Keratinocyte (primary cell): ENCODE measurements at regions not wholly inside any gene's neighbourhood (a gene's known extent, or its start where the extent isn't known, plus 50 kb on each side); places are given as distances from the start of the nearest gene placed in this dataset.
A peak's percentile ranks its signal among the peaks of the same experiment; 100 is the strongest.

ENCODE experiments used
- DNase-seq: peaks from one replicate; pipeline ENCODE4 v3.0.0-alpha.2; 2011; ENCODE audit warnings: low read depth, missing footprints, low spot score
- FAIRE-seq: peaks from 2 replicates; lab custom pipeline; 2011; peaks lifted over from hg19 to GRCh38; lab: Jason Lieb, UNC
- H2AFZ ChIP-seq: 2 replicates; pipeline ENCODE4 v1.6.0; 2012; ENCODE audit warnings: low read length, control low read depth, inconsistent platforms; ENCODE audit not compliant: control insufficient read depth
- H3K27ac ChIP-seq: 2 replicates; pipeline ENCODE4 v1.5.1; 2011; ENCODE audit warnings: low read length; ENCODE audit not compliant: control insufficient read depth, insufficient read depth
- H3K27me3 ChIP-seq: 3 replicates; pipeline ENCODE4 v1.6.0; 2011; ENCODE audit warnings: low read length; ENCODE audit not compliant: control insufficient read depth, insufficient read depth; ENCODE audit errors: extremely low read depth
- H3K36me3 ChIP-seq, 2 experiments: 2 replicates in 1 of 2; 3 replicates in 1 of 2; pipeline ENCODE4 v1.5.1; 2011; ENCODE audit warnings: low read length in 2 of 2, mild to moderate bottlenecking in 1 of 2; ENCODE audit not compliant: control insufficient read depth in 2 of 2, insufficient read depth in 2 of 2; ENCODE audit errors: extremely low read depth in 1 of 2
- H3K4me1 ChIP-seq: 3 replicates; pipeline ENCODE4 v1.5.1; 2011; ENCODE audit warnings: low read length; ENCODE audit not compliant: control insufficient read depth, insufficient read depth; ENCODE audit errors: extremely low read depth
- H3K4me2 ChIP-seq: 3 replicates; pipeline ENCODE4 v1.6.0; 2011; ENCODE audit warnings: low read depth, low read length; ENCODE audit not compliant: control insufficient read depth, insufficient read depth; ENCODE audit errors: extremely low read depth
- H3K4me3 ChIP-seq, 3 experiments: fragments of 200-600 bp in 1 of 3; sonication (generic) in 1 of 3; 2 replicates in 2 of 3; 3 replicates in 1 of 3; pipeline ENCODE4 v1.5.1; 2011 to 2016; ENCODE audit warnings: low read length in 3 of 3, mild to moderate bottlenecking in 3 of 3, control low read depth in 2 of 3, inconsistent platforms in 1 of 3, low read depth in 1 of 3, mixed read lengths in 1 of 3, mixed run types in 1 of 3, moderate library complexity in 1 of 3; ENCODE audit not compliant: control insufficient read depth in 2 of 3, insufficient read depth in 2 of 3; ENCODE audit errors: extremely low read depth in 1 of 3
- H3K79me2 ChIP-seq: 2 replicates; pipeline ENCODE4 v1.6.0; 2012; ENCODE audit warnings: low read length; ENCODE audit not compliant: control insufficient read depth, insufficient read depth
- H3K9ac ChIP-seq: 3 replicates; pipeline ENCODE4 v1.6.0; 2011; ENCODE audit warnings: low read length; ENCODE audit not compliant: control insufficient read depth, insufficient read depth; ENCODE audit errors: extremely low read depth
- H3K9me1 ChIP-seq: 3 replicates; pipeline ENCODE4 v1.6.0; 2011; ENCODE audit warnings: low read length; ENCODE audit not compliant: control insufficient read depth, insufficient read depth; ENCODE audit errors: extremely low read depth
- H3K9me3 ChIP-seq: 2 replicates; pipeline ENCODE4 v1.5.1; 2012; ENCODE audit warnings: low read depth, low read length; ENCODE audit not compliant: control insufficient read depth
- H4K20me1 ChIP-seq: 3 replicates; pipeline ENCODE4 v1.6.0; 2011; ENCODE audit warnings: low read length; ENCODE audit not compliant: control insufficient read depth, insufficient read depth; ENCODE audit errors: extremely low read depth
- EZH2 ChIP-seq: IDR thresholded peaks from one replicate; pipeline ENCODE4 v1.6.1; 2012; ENCODE audit warnings: inconsistent platforms, mild to moderate bottlenecking, low read length, moderate library complexity
- dilution Hi-C: fragments of 300-500 bp; cut with MboI; formaldehyde crosslinking; loops from one replicate; pipeline ENCODE4 v1.7.0; 2020; ENCODE audit warnings: low sequenced_read_pairs; ENCODE audit not compliant: extremely low pct_ligation_motif_present
- TF ChIP-seq, protein P1 (sequence below), 3 experiments: IDR thresholded peaks in 1 of 3; conservative IDR thresholded peaks in 1 of 3; optimal IDR thresholded peaks in 1 of 3; 2 replicates in 2 of 3; 3 replicates in 1 of 3; pipeline versions ENCODE3 to v1.5.1; 2011; ENCODE audit warnings: low read length in 3 of 3, mild to moderate bottlenecking in 3 of 3, moderate library complexity in 2 of 3, control low read depth in 1 of 3, inconsistent platforms in 1 of 3; ENCODE audit not compliant: insufficient read depth in 2 of 3; ENCODE audit errors: extremely low read depth in 1 of 3

- TF ChIP-seq EZH2, result no peak
- TF ChIP-seq, protein P1, sequence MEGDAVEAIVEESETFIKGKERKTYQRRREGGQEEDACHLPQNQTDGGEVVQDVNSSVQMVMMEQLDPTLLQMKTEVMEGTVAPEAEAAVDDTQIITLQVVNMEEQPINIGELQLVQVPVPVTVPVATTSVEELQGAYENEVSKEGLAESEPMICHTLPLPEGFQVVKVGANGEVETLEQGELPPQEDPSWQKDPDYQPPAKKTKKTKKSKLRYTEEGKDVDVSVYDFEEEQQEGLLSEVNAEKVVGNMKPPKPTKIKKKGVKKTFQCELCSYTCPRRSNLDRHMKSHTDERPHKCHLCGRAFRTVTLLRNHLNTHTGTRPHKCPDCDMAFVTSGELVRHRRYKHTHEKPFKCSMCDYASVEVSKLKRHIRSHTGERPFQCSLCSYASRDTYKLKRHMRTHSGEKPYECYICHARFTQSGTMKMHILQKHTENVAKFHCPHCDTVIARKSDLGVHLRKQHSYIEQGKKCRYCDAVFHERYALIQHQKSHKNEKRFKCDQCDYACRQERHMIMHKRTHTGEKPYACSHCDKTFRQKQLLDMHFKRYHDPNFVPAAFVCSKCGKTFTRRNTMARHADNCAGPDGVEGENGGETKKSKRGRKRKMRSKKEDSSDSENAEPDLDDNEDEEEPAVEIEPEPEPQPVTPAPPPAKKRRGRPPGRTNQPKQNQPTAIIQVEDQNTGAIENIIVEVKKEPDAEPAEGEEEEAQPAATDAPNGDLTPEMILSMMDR (optimal IDR thresholded peaks at IDR 0.05 in 1 of 3, IDR thresholded peaks at IDR 0.05 in 1 of 3, conservative IDR thresholded peaks at IDR 0.05 in 1 of 3; ENCODE audit: extremely low read depth in 1 of 3, insufficient read depth in 2 of 3, low read length in 3 of 3), result peak in 2 of 3 experiments; percentile 35
- H3K27me3 ChIP-seq, result peaks cover 10% of the 10 kb centered on the region
- no peaks in the 10 kb centered on the region for H3K79me2 ChIP-seq
- no peaks in the 10 kb centered on the region for H3K9me1 ChIP-seq
- H3K27ac ChIP-seq, result no peak overlapping the region
- H2AFZ ChIP-seq, result no peak overlapping the region
- H4K20me1 ChIP-seq, result no peaks in the 10 kb centered on the region
- DNase-seq (no peak), FAIRE-seq (no peak)
- no peak overlapping the region for H3K9ac ChIP-seq
- no peaks in the 10 kb centered on the region for H3K9me3 ChIP-seq
- no peaks in the 10 kb centered on the region for H3K4me1 ChIP-seq
- H3K36me3 ChIP-seq, result no peaks in the 10 kb centered on the region
- no peak overlapping the region for H3K4me2 ChIP-seq
- dilution Hi-C loops, result no loop called here
- no peak overlapping the region for H3K4me3 ChIP-seq
These were observed 208.7 kb downstream of the RBM19 start for GRCh38 chr12:113757221-113758002.

DNA sequence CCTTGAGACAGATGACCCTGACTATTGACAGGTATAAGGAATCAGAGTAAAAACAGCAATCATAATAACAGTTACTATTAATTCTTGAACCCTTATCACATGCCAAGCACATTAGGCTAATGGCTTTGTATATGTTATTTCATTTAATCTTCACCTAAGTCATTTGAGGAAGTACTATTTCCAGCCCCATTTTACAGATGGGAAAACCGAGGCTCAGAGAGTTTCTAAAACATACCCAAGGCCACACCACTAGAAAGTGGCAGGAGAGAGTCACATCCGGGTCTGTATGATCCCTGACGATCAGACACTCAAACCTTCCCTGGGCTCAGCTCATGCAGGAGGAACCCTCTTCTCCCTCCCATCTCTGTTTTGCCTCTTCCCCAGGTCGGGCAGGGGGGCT lies 209.5 kb downstream of the RBM19 start:
- Histone ChIP-seq H3K4me2 (no peak overlapping the region), H3K4me3 (no peak overlapping the region), H3K9ac (no peak overlapping the region), H3K9me3 (no peaks in the 10 kb centered on the region), H3K79me2 (no peaks in the 10 kb centered on the region), H3K9me1 (no peaks in the 10 kb centered on the region), H3K4me1 (no peaks in the 10 kb centered on the region), H3K27me3 (peaks cover 5% of the 10 kb centered on the region), H4K20me1 (no peaks in the 10 kb centered on the region), H3K36me3 (no peaks in the 10 kb centered on the region), H3K27ac (no peak overlapping the region), H2AFZ (no peak overlapping the region)
- FAIRE-seq, result no peak
- DNase-seq, result no peak
- dilution Hi-C loops, result no loop called here
- TF ChIP-seq, protein P1 (optimal IDR thresholded peaks at IDR 0.05 in 1 of 3, IDR thresholded peaks at IDR 0.05 in 1 of 3, conservative IDR thresholded peaks at IDR 0.05 in 1 of 3; ENCODE audit: extremely low read depth in 1 of 3, insufficient read depth in 2 of 3, low read length in 3 of 3), result no peak
- TF ChIP-seq EZH2, result no peak
